Mesothelial cell of epicardium (in vitro differentiated cells): ENCODE measurements at regions not wholly inside any gene's neighbourhood (a gene's known extent, or its start where the extent isn't known, plus 50 kb on each side); places are given as distances from the start of the nearest gene placed in this dataset.

ENCODE experiments used
- DNase-seq, 2 experiments: peaks; one replicate each; pipeline ENCODE4 v3.0.0; 2021; ENCODE audit warnings: low spot score in 2 of 2; ENCODE audit not compliant: unreplicated experiment in 2 of 2
- H3K27ac Mint-ChIP-seq: 2 replicates; pipeline ENCODE4 v1.8.0; 2021; ENCODE audit warnings: mixed read lengths
- H3K27me3 Mint-ChIP-seq: 2 replicates; pipeline ENCODE4 v1.8.0; 2021; ENCODE audit warnings: low read depth, mixed read lengths
- H3K36me3 Mint-ChIP-seq: 2 replicates; pipeline ENCODE4 v1.8.0; 2021; ENCODE audit warnings: mixed read lengths
- H3K4me1 Mint-ChIP-seq: 2 replicates; pipeline ENCODE4 v1.8.0; 2021; ENCODE audit warnings: mixed read lengths
- H3K4me3 Mint-ChIP-seq: 2 replicates; pipeline ENCODE4 v1.8.0; 2021; ENCODE audit warnings: mild to moderate bottlenecking, moderate library complexity, mixed read lengths
- H3K9me3 Mint-ChIP-seq: 2 replicates; pipeline ENCODE4 v1.8.0; 2021; ENCODE audit warnings: mixed read lengths
- TF ChIP-seq, protein P1 (sequence below): fragments of 200-600 bp; sonication (generic); IDR thresholded peaks from one replicate; pipeline ENCODE4 v1.5.0; 2021; ENCODE audit warnings: antibody characterized with exemption; ENCODE audit not compliant: unreplicated experiment

GRCh38 chr1:38598118-38598517 is 261.5 kb downstream of the RRAGC start:
- Mint-ChIP-seq H3K36me3 (no peaks in the 10 kb centered on the region), H3K4me1 (no peaks in the 10 kb centered on the region), H3K9me3 (peaks cover 15% of the 10 kb centered on the region), H3K27me3 (peaks cover 73% of the 10 kb centered on the region), H3K27ac (no peak overlapping the region), H3K4me3 (no peak overlapping the region)
- DNase-seq = no peak
- TF ChIP-seq, protein P1, sequence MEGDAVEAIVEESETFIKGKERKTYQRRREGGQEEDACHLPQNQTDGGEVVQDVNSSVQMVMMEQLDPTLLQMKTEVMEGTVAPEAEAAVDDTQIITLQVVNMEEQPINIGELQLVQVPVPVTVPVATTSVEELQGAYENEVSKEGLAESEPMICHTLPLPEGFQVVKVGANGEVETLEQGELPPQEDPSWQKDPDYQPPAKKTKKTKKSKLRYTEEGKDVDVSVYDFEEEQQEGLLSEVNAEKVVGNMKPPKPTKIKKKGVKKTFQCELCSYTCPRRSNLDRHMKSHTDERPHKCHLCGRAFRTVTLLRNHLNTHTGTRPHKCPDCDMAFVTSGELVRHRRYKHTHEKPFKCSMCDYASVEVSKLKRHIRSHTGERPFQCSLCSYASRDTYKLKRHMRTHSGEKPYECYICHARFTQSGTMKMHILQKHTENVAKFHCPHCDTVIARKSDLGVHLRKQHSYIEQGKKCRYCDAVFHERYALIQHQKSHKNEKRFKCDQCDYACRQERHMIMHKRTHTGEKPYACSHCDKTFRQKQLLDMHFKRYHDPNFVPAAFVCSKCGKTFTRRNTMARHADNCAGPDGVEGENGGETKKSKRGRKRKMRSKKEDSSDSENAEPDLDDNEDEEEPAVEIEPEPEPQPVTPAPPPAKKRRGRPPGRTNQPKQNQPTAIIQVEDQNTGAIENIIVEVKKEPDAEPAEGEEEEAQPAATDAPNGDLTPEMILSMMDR = no peak

- DNase-seq = no peak
- TF ChIP-seq, protein P1 = no peak
- Mint-ChIP-seq H3K4me3 (no peak overlapping the region), H3K9me3 (peaks cover 14% of the 10 kb centered on the region), H3K27me3 (peaks cover 54% of the 10 kb centered on the region), H3K4me1 (no peaks in the 10 kb centered on the region), H3K36me3 (no peaks in the 10 kb centered on the region), H3K27ac (no peak overlapping the region)
These were observed 270.5 kb downstream of the RRAGC start for GRCh38 chr1:38589036-38589435.

DNA sequence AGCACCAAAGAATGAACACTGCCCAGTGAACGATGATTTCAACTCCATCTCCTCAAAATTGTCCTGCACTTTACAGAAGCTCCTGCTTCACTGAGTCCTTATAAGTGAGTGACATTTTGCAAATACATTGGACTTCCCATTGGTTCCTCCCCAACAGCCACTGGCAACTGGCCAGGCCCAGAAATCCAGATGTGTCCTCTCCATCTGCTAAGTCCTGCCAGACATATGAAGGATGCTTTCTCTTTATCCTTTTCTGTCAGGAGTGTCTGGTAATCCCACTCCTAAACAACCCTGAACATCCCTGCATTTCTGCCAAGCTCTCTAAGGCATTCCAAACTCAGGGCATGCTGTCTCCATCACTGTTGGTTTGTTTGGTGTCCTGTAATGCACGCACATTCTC is 271.8 kb downstream of the RRAGC start:
- DNase-seq = no peak
- Mint-ChIP-seq H3K4me3 (no peak overlapping the region), H3K4me1 (no peaks in the 10 kb centered on the region), H3K27ac (no peak overlapping the region), H3K27me3 (peaks cover 63% of the 10 kb centered on the region), H3K9me3 (peaks cover 12% of the 10 kb centered on the region), H3K36me3 (no peaks in the 10 kb centered on the region)
- TF ChIP-seq, protein P1 = no peak

- H3K27me3 Mint-ChIP-seq = peaks cover 67% of the 10 kb centered on the region
- TF ChIP-seq, protein P1 = peak; percentile 64
- no peak for DNase-seq
- no peak overlapping the region for H3K27ac Mint-ChIP-seq
- H3K4me3 Mint-ChIP-seq = no peak overlapping the region
- H3K9me3 Mint-ChIP-seq = peaks cover 11% of the 10 kb centered on the region
- no peaks in the 10 kb centered on the region for H3K36me3 Mint-ChIP-seq
- no peaks in the 10 kb centered on the region for H3K4me1 Mint-ChIP-seq
These were observed 272.5 kb downstream of the RRAGC start for GRCh38 chr1:38586993-38587646.

DNA sequence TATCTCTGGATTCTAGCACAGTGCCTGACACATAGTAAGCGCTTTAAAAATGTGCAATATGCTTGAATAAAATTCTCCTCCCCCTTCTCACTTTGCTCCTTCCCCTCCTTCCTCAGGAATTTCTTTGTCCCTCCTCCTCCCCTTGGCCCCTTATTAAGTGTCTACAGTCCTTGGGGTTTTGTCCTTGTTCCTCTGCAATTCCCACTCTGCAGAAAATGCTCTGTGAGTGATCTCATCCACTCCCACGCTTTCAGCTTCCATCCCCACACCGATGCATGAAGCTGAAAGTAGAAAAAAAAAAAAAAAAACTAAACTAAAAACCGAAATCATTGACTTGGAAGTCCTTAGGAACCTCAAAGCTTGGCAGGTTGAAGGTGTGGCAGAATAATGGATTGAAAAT is 273.6 kb downstream of the RRAGC start:
- TF ChIP-seq, protein P1 = no peak
- Mint-ChIP-seq H3K36me3 (no peaks in the 10 kb centered on the region), H3K27me3 (peaks cover 79% of the 10 kb centered on the region), H3K4me3 (no peak overlapping the region), H3K9me3 (peaks cover 11% of the 10 kb centered on the region), H3K27ac (no peak overlapping the region), H3K4me1 (no peaks in the 10 kb centered on the region)
- no peak for DNase-seq

GRCh38 chr1:38585460-38585859 is 274.1 kb downstream of the RRAGC start:
- TF ChIP-seq, protein P1 = no peak
- no peak overlapping the region for H3K4me3 Mint-ChIP-seq
- no peak overlapping the region for H3K27ac Mint-ChIP-seq
- H3K27me3 Mint-ChIP-seq = peaks cover 84% of the 10 kb centered on the region
- no peaks in the 10 kb centered on the region for H3K36me3 Mint-ChIP-seq
- peaks cover 11% of the 10 kb centered on the region for H3K9me3 Mint-ChIP-seq
- DNase-seq = no peak
- H3K4me1 Mint-ChIP-seq = no peaks in the 10 kb centered on the region
